Mammary epithelial cell (primary cell): ENCODE measurements at regions not wholly inside any gene's neighbourhood (a gene's known extent, or its start where the extent isn't known, plus 50 kb on each side); places are given as distances from the start of the nearest gene placed in this dataset.

Experiments
- EZH2 ChIP-seq: IDR thresholded peaks from 2 replicates; pipeline ENCODE4 v1.6.1; 2012; ENCODE audit warnings: low read length, inconsistent platforms, borderline replicate concordance
- TF ChIP-seq, protein P1 (sequence below), 2 donors: IDR thresholded peaks in 1 of 2; conservative IDR thresholded peaks in 1 of 2; 2 replicates each; pipeline ENCODE4 v1.5.1; 2011 to 2012; ENCODE audit warnings: inconsistent platforms in 2 of 2, low read length in 2 of 2, mild to moderate bottlenecking in 2 of 2, control low read depth in 1 of 2, low read depth in 1 of 2; ENCODE audit not compliant: insufficient read depth in 1 of 2; ENCODE audit errors: extremely low read depth in 1 of 2

DNA sequence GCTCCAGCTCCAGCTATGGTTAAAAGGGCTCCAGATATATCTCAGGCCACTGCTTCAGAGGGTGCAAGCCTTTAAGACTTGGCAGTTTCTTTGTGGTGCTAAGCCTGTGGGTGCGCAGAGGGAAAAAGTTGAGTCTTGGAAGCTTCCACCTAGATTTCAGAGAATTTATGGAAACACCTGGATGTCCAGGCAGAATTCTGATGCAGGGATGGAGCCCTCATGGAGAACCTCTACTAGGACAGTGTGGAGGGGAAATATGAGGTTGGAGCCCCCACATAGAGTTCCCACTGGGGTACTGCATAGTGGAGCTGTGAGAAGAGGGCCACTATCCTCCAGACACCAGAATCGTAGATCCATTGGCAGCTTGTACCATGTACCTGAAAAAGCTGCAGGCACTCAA is 69.9 kb downstream of the SDR9C7 start:
- TF ChIP-seq, protein P1, sequence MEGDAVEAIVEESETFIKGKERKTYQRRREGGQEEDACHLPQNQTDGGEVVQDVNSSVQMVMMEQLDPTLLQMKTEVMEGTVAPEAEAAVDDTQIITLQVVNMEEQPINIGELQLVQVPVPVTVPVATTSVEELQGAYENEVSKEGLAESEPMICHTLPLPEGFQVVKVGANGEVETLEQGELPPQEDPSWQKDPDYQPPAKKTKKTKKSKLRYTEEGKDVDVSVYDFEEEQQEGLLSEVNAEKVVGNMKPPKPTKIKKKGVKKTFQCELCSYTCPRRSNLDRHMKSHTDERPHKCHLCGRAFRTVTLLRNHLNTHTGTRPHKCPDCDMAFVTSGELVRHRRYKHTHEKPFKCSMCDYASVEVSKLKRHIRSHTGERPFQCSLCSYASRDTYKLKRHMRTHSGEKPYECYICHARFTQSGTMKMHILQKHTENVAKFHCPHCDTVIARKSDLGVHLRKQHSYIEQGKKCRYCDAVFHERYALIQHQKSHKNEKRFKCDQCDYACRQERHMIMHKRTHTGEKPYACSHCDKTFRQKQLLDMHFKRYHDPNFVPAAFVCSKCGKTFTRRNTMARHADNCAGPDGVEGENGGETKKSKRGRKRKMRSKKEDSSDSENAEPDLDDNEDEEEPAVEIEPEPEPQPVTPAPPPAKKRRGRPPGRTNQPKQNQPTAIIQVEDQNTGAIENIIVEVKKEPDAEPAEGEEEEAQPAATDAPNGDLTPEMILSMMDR (conservative IDR thresholded peaks at IDR 0.05 in 1 of 2, IDR thresholded peaks at IDR 0.05 in 1 of 2; ENCODE audit: extremely low read depth in 1 of 2, insufficient read depth in 1 of 2, low read depth in 1 of 2, low read length in 2 of 2) = no peak
- TF ChIP-seq EZH2 = no peak
